Ramos (cell line): ENCODE measurements at regions not wholly inside any gene's neighbourhood (a gene's known extent, or its start where the extent isn't known, plus 50 kb on each side); places are given as distances from the start of the nearest gene placed in this dataset.
"Not testable (repeated sequence)": the region's sequence is repeated elsewhere in the genome, so short reads cannot be mapped to it uniquely, and the experiment has no call there.

ENCODE experiments used
- in situ Hi-C: fragments of 300-500 bp; cut with MboI; formaldehyde crosslinking; loops from one replicate; pipeline ENCODE4 v1.14.3; 2022; ENCODE audit warnings: low sequenced_read_pairs; ENCODE audit not compliant: unreplicated experiment

GRCh38 chr1:222196288-222196687, 351.6 kb downstream of the HHIPL2 start:
- in situ Hi-C loops: no loop called here

GRCh38 chr1:222195857-222196256, 352.0 kb downstream of the HHIPL2 start:
- in situ Hi-C loops: no loop called here

GRCh38 chr1:222189218-222189617, 358.7 kb downstream of the HHIPL2 start:
- in situ Hi-C loops: no loop called here

GRCh38 chr1:222187566-222188332, 360.2 kb downstream of the HHIPL2 start:
- in situ Hi-C loops: no loop called here

GRCh38 chr1:222182641-222183040, 365.3 kb downstream of the HHIPL2 start:
- in situ Hi-C loops: no loop called here

- in situ Hi-C loops: no loop called here
Measured at GRCh38 chr1:222181191-222181590, 366.7 kb downstream of the HHIPL2 start.

- in situ Hi-C loops: not testable (repeated sequence)
Measured at GRCh38 chr1:222177496-222177895, 370.4 kb downstream of the HHIPL2 start.

- in situ Hi-C loops: no loop called here
Measured at GRCh38 chr1:222171005-222171404, 376.9 kb downstream of the HHIPL2 start.

- in situ Hi-C loops: no loop called here
Measured at GRCh38 chr1:222168621-222169020, 379.3 kb downstream of the HHIPL2 start.

- in situ Hi-C loops: no loop called here
Measured at GRCh38 chr1:222167896-222168295, 380.0 kb downstream of the HHIPL2 start.

- in situ Hi-C loops: no loop called here
Measured at GRCh38 chr1:222167111-222167510, 380.8 kb downstream of the HHIPL2 start.

GRCh38 chr1:222165629-222166028, 382.3 kb downstream of the HHIPL2 start:
- in situ Hi-C loops: no loop called here

- in situ Hi-C loops: no loop called here
Measured at GRCh38 chr1:222163895-222164294, 384.0 kb downstream of the HHIPL2 start.

GRCh38 chr1:222161676-222162075, 386.2 kb downstream of the HHIPL2 start:
- in situ Hi-C loops: no loop called here

- in situ Hi-C loops: no loop called here
Measured at GRCh38 chr1:222157612-222158011, 390.3 kb downstream of the HHIPL2 start.

- in situ Hi-C loops: no loop called here
Measured at GRCh38 chr1:222140206-222140605, 398.3 kb upstream of the DUSP10 start.

- in situ Hi-C loops: no loop called here
Measured at GRCh38 chr1:222138095-222138494, 396.2 kb upstream of the DUSP10 start.

- in situ Hi-C loops: no loop called here
Measured at GRCh38 chr1:222136869-222137268, 395.0 kb upstream of the DUSP10 start.

- in situ Hi-C loops: no loop called here
Measured at GRCh38 chr1:222129041-222129440, 387.2 kb upstream of the DUSP10 start.

- in situ Hi-C loops: no loop called here
Measured at GRCh38 chr1:222127526-222128152, 385.8 kb upstream of the DUSP10 start.

- in situ Hi-C loops: no loop called here
Measured at GRCh38 chr1:222127096-222127495, 385.2 kb upstream of the DUSP10 start.

GRCh38 chr1:222126052-222126451, 384.2 kb upstream of the DUSP10 start:
- in situ Hi-C loops: no loop called here
